CD14-positive monocyte (primary cell): ENCODE measurements at regions not wholly inside any gene's neighbourhood (a gene's known extent, or its start where the extent isn't known, plus 50 kb on each side); places are given as distances from the start of the nearest gene placed in this dataset.

Experiments
- DNase-seq, 3 donors: peaks; one replicate each; pipeline ENCODE4 v3.0.0-alpha.2; 2011 to 2022
- H2AFZ ChIP-seq: 2 replicates; pipeline ENCODE4 v1.6.0; 2012; ENCODE audit warnings: mild to moderate bottlenecking, low read depth, low read length, inconsistent platforms; ENCODE audit not compliant: insufficient read depth, poor library complexity, severe bottlenecking
- H3K27ac ChIP-seq, 2 donors: 1 replicate in 1 of 2; 2 replicates in 1 of 2; pipeline ENCODE4 v1.5.1; 2012 to 2013; ENCODE audit warnings: low read length in 2 of 2, control low read depth in 1 of 2, inconsistent platforms in 1 of 2, low read depth in 1 of 2, mild to moderate bottlenecking in 1 of 2
- H3K27me3 ChIP-seq, 2 donors: one replicate each; pipeline versions ENCODE4 v1.6.0 to v1.6.1; 2011 to 2013; ENCODE audit warnings: low read length in 2 of 2; ENCODE audit not compliant: control insufficient read depth in 2 of 2, insufficient read depth in 2 of 2
- H3K36me3 ChIP-seq, 2 donors: replicated peaks in 1 of 2; 1 replicate in 1 of 2; 2 replicates in 1 of 2; pipeline versions ENCODE4 v1.5.1 to v1.6.1; 2012 to 2013; ENCODE audit warnings: low read length in 2 of 2, control low read depth in 1 of 2, inconsistent platforms in 1 of 2, mild to moderate bottlenecking in 1 of 2; ENCODE audit not compliant: insufficient read depth in 2 of 2, control insufficient read depth in 1 of 2
- H3K4me1 ChIP-seq, 2 donors: 1 replicate in 1 of 2; 2 replicates in 1 of 2; pipeline versions ENCODE4 v1.5.1 to v1.6.1; 2012 to 2013; ENCODE audit warnings: low read length in 2 of 2, control low read depth in 1 of 2, inconsistent platforms in 1 of 2, mild to moderate bottlenecking in 1 of 2, moderate library complexity in 1 of 2; ENCODE audit not compliant: insufficient read depth in 2 of 2, control insufficient read depth in 1 of 2
- H3K4me2 ChIP-seq: replicated peaks from 2 replicates; pipeline ENCODE3; 2012; ENCODE audit warnings: low read length, moderate library complexity, mild to moderate bottlenecking; ENCODE audit not compliant: poor library complexity, severe bottlenecking; ENCODE audit errors: extremely low read depth
- H3K4me3 ChIP-seq, 3 experiments: fragments of 200-600 bp in 1 of 3; sonication (generic) in 1 of 3; replicated peaks in 1 of 3; 1 replicate in 2 of 3; 2 replicates in 1 of 3; pipeline ENCODE4 v1.5.1; 2011 to 2013; ENCODE audit warnings: low read length in 3 of 3, mild to moderate bottlenecking in 3 of 3, control low read depth in 2 of 3, low read depth in 2 of 3, inconsistent platforms in 1 of 3, moderate library complexity in 1 of 3
- H3K79me2 ChIP-seq: 2 replicates; pipeline ENCODE4 v1.6.0; 2012; ENCODE audit warnings: mild to moderate bottlenecking, control low read depth, inconsistent platforms, low read length, moderate library complexity; ENCODE audit not compliant: insufficient read depth
- H3K9ac ChIP-seq: 2 replicates; pipeline ENCODE4 v1.6.0; 2017; ENCODE audit warnings: low read length, mild to moderate bottlenecking; ENCODE audit not compliant: insufficient read depth, poor library complexity, severe bottlenecking
- H3K9me3 ChIP-seq, 2 donors: replicated peaks in 1 of 2; 1 replicate in 1 of 2; 2 replicates in 1 of 2; pipeline versions ENCODE4 v1.5.1 to v1.6.1; 2012 to 2013; ENCODE audit warnings: low read length in 2 of 2, control low read depth in 1 of 2; ENCODE audit not compliant: control insufficient read depth in 1 of 2, insufficient read depth in 1 of 2
- H4K20me1 ChIP-seq: 2 replicates; pipeline ENCODE4 v1.6.0; 2012; ENCODE audit warnings: mild to moderate bottlenecking, low read length, control low read depth, moderate library complexity; ENCODE audit not compliant: insufficient read depth
- H3K27ac Mint-ChIP-seq, 7 donors: one replicate each; pipeline ENCODE4 v1.8.0; 2020; ENCODE audit warnings: mild to moderate bottlenecking in 7 of 7, mixed read lengths in 7 of 7, moderate library complexity in 6 of 7, inconsistent platforms in 2 of 7
- H3K27me3 Mint-ChIP-seq, 3 donors: one replicate each; pipeline ENCODE4 v1.8.0; 2021 to 2022; ENCODE audit warnings: low read depth in 3 of 3, mild to moderate bottlenecking in 3 of 3, mixed read lengths in 3 of 3, moderate library complexity in 3 of 3, inconsistent platforms in 1 of 3
- H3K36me3 Mint-ChIP-seq, 2 donors: one replicate each; pipeline ENCODE4 v1.8.0; 2020; ENCODE audit warnings: mixed read lengths in 2 of 2, inconsistent platforms in 1 of 2, mild to moderate bottlenecking in 1 of 2
- H3K4me1 Mint-ChIP-seq: one replicate; pipeline ENCODE4 v1.8.0; 2020; ENCODE audit warnings: mild to moderate bottlenecking, mixed read lengths
- H3K4me3 Mint-ChIP-seq, 2 donors: one replicate each; pipeline ENCODE4 v1.8.0; 2020; ENCODE audit warnings: mild to moderate bottlenecking in 2 of 2, mixed read lengths in 2 of 2, moderate library complexity in 1 of 2
- H3K9me3 Mint-ChIP-seq, 7 donors: one replicate each; pipeline ENCODE4 v1.8.0; 2020 to 2022; ENCODE audit warnings: mixed read lengths in 7 of 7, mild to moderate bottlenecking in 6 of 7, moderate library complexity in 6 of 7, inconsistent platforms in 2 of 7
- CTCF ChIP-seq: fragments of 200-600 bp; IDR thresholded peaks from one replicate; pipeline ENCODE4 v1.8.0; 2022; ENCODE audit warnings: antibody characterized with exemption, mild to moderate bottlenecking
- whole genome bisulfite sequencing: methylation state at CpG from one replicate; pipeline ENCODE4 v1.1.5; 2013; ENCODE audit warnings: missing lambda C conversion rate; ENCODE audit not compliant: insufficient coverage; 5-methylcytosine and 5-hydroxymethylcytosine counted together
- intact Hi-C, 2 donors: fragments of 100-400 bp; cut with micrococcal nuclease; formaldehyde crosslinking; loops; one replicate each; pipeline versions ENCODE4 v1.15.0 to v1.15.1; 2023

GRCh38 chr16:62201911-62202310, 165.7 kb upstream of the CDH8 start:
- Histone ChIP-seq H3K9me3 (no peaks in the 10 kb centered on the region), H3K4me3 (no peak overlapping the region), H3K36me3 (no peaks in the 10 kb centered on the region), H3K27me3 (no peaks in the 10 kb centered on the region), H3K9ac (no peak overlapping the region), H3K27ac (no peak overlapping the region), H3K4me1 (no peaks in the 10 kb centered on the region), H3K79me2 (no peaks in the 10 kb centered on the region), H3K4me2 (no peak overlapping the region), H4K20me1 (no peaks in the 10 kb centered on the region), H2AFZ (no peak overlapping the region)
- 100% methylated on average over 1 of the region's 8 CpGs for WGBS
- H3K27me3 Mint-ChIP-seq = no peaks in the 10 kb centered on the region
- no peak for DNase-seq
- TF ChIP-seq CTCF = no peak
- H3K36me3 Mint-ChIP-seq = no peaks in the 10 kb centered on the region
- no peaks in the 10 kb centered on the region for H3K9me3 Mint-ChIP-seq
- no peak overlapping the region for H3K4me3 Mint-ChIP-seq
- H3K27ac Mint-ChIP-seq = no peak overlapping the region
- no peaks in the 10 kb centered on the region for H3K4me1 Mint-ChIP-seq
- intact Hi-C loops = no loop called here

GRCh38 chr16:62194828-62195227, 158.6 kb upstream of the CDH8 start:
- Mint-ChIP-seq H3K4me3 (no peak overlapping the region), H3K27me3 (peaks cover 0 to 3% (median 0%) of the 10 kb centered on the region in 3 donors)

More at GRCh38 chr16:62194828-62195227, 158.6 kb upstream of the CDH8 start:
- Histone ChIP-seq H3K4me3 (no peak overlapping the region), H3K36me3 (no peaks in the 10 kb centered on the region), H3K27ac (no peak overlapping the region), H3K79me2 (no peaks in the 10 kb centered on the region), H3K4me1 (no peaks in the 10 kb centered on the region), H3K4me2 (no peak overlapping the region), H3K9ac (no peak overlapping the region), H2AFZ (no peak overlapping the region), H3K9me3 (no peaks in the 10 kb centered on the region), H3K27me3 (no peaks in the 10 kb centered on the region), H4K20me1 (no peaks in the 10 kb centered on the region)
- no CpG with 5 or more reads among the region's 3 CpGs for WGBS
- no peak for DNase-seq
- no peaks in the 10 kb centered on the region for H3K9me3 Mint-ChIP-seq
- intact Hi-C loops = no loop called here
- H3K36me3 Mint-ChIP-seq = no peaks in the 10 kb centered on the region
- no peaks in the 10 kb centered on the region for H3K4me1 Mint-ChIP-seq
- TF ChIP-seq CTCF = no peak
- H3K27ac Mint-ChIP-seq = no peak overlapping the region
